NT2/D1 (cell line): ENCODE measurements at regions not wholly inside any gene's neighbourhood (a gene's known extent, or its start where the extent isn't known, plus 50 kb on each side); places are given as distances from the start of the nearest gene placed in this dataset.

Source experiments
- SUZ12 ChIP-seq: IDR thresholded peaks from 2 replicates; pipeline ENCODE4 v1.6.1; 2011; ENCODE audit not compliant: insufficient read length, insufficient read depth; ENCODE audit errors: extremely low read depth
- YY1 ChIP-seq: IDR thresholded peaks from 2 replicates; pipeline ENCODE4 v1.6.1; 2011; ENCODE audit not compliant: insufficient read length, insufficient read depth
- ZNF274 ChIP-seq: IDR thresholded peaks from 2 replicates; pipeline ENCODE4 v1.6.1; 2011; ENCODE audit warnings: mild to moderate bottlenecking, low read depth, low read length

GRCh38 chr2:235319095-235319494 is 174.7 kb upstream of the AGAP1 start:
- TF ChIP-seq ZNF274 (no peak), SUZ12 (no peak), YY1 (no peak)
